ENCODE measurements at regions not wholly inside any gene's neighbourhood (a gene's known extent, or its start where the extent isn't known, plus 50 kb on each side); places are given as distances from the start of the nearest gene placed in this dataset.

DNA sequence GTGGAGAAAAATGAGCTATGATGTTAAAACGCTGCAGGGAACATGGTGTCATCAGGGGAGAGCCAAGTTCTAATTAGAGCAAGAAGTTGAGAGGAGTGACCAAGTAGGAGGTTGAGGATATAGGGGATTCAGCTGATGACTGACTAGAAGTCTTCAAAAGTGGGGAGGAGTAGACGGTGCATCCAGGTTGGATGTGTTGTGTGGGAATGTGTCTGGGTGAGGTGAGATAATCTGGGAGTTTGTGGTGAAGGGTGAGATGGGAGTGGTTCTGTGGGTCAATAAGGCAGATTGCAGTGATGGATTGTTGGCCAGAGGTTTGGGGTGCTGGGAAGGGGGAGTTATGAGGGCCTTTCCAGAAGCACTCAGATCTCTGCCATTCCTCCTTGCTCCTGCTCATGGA is 72.0 kb upstream of the IRF2BP2 start:
- TF ChIP-seq POLR2A (IDR thresholded peaks at IDR 0.05) (no peak), CTCF (IDR thresholded peaks at IDR 0.05) (no peak), POLR2AphosphoS5 (IDR thresholded peaks at IDR 0.05) (no peak)

All from breast epithelium (tissue), 3 donors.